ENCODE measurements at regions not wholly inside any gene's neighbourhood (a gene's known extent, or its start where the extent isn't known, plus 50 kb on each side); places are given as distances from the start of the nearest gene placed in this dataset.
A peak's percentile ranks its signal among the peaks of the same experiment; 100 is the strongest.
"Not testable (repeated sequence)": the region's sequence is repeated elsewhere in the genome, so short reads cannot be mapped to it uniquely, and the experiment has no call there.

DNA sequence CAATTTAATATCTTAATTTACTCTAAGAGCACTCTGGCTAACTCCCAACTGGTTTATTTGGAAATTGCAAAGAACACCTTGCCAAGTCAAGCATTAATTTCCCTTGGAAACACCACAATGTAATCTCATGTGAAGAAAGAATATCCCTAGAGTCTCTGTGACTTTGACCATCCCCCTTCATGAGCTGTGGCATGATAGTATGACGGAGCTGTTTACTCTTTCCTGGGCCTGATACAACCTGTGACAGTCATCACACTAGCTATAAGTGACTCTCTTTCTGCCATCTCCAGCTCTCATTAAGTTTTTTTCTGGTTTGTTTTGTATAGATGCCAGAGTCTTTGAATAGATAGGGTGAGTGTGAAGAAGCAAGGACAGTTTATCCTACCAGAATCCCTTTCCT lies 470.3 kb upstream of the JARID2 start:
- DNase-seq, result no peak
- Histone ChIP-seq H3K27me3 (no peaks in the 10 kb centered on the region), H3K9me3 (no peaks in the 10 kb centered on the region), H3K4me3 (no peak overlapping the region), H3K36me3 (no peaks in the 10 kb centered on the region)

DNA sequence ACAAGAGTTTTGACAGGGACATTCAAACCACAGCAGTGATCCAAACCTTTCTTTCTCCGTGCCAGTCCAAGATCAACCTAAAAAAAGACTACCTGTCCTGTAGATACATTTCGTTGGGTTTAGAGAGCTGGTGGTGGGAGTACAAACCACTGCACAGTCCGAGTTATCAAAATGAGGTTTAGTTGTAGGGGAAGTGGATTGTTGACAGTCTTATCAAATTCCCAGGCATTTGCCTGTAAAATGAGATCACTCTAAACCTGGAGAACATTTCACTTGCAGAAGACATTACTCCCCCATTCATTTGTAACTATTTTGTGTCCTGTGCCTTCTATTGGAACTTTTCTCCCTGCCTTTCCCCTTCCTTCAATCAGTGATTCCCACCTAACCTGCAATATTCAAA lies 469.6 kb upstream of the JARID2 start:
- DNase-seq, result no peak
- Histone ChIP-seq H3K36me3 (no peaks in the 10 kb centered on the region), H3K27me3 (no peaks in the 10 kb centered on the region), H3K9me3 (no peaks in the 10 kb centered on the region), H3K4me3 (no peak overlapping the region)

DNA sequence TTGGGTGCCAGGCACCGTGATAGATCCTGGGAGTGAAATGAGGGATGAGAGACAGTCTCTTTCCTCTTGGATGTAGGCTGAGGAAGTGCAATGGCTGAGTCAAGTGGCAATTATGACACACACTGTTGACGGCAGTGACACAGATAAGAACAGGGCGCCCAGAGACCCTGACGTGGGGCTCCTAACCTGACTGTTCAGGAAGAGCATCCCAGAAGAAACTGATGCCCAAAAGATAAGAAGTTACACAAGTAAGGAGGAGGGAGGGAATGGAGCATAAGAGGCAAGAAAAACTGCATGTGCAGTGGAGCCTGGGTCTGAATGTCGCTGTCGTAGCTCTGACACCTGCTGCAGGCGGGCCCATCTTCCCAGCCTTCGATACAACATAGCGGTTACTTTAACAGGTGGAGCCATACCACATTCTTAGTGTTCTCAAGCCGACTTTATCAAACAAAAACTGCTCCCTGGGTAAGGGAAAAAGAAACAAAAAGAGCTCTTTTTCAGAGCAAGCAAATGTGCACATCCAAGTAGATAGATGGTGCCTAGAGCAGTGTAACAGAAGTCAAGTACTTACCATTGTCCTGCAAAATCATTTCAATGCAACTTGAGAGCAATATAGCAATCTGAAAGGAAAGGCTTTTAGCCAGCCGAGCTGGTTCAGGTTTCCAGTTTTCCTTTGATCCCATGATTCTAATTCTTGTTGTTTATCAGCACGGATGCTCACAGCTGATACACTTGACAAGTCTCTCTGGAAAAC lies 463.9 kb upstream of the JARID2 start:
- Histone ChIP-seq H3K36me3 (no peaks in the 10 kb centered on the region), H3K27me3 (no peaks in the 10 kb centered on the region), H3K4me3 (no peak overlapping the region), H3K9me3 (no peaks in the 10 kb centered on the region)
- DNase-seq, result no peak

DNA sequence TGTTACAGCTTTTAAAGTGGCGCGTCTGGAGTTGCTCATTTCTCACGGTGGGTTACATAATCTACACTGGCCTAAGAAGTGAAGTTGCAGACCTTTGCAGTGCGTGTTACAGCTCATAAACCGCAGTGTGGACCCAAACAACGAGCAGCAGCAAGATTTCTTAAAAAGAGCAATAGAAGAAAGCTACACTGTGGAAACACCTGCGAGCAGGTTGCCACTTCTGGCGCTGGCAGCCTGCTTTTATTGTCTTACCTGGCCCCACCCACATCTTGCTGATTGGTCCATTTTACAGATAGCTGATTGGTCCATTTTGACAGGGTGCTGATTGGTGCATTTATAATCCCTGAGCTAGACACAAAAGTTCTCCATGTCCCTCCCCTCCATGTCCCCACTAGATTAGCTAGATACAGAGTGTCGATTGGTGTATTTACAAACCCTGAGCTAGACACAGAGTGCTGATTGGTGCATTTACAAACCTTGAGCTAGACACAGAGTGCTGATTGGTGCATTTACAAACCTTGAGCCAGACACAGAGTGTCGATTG lies 462.9 kb upstream of the JARID2 start:
- not testable (repeated sequence) for H3K27me3 ChIP-seq, H3K36me3 ChIP-seq, DNase-seq, H3K9me3 ChIP-seq, H3K4me3 ChIP-seq

DNA sequence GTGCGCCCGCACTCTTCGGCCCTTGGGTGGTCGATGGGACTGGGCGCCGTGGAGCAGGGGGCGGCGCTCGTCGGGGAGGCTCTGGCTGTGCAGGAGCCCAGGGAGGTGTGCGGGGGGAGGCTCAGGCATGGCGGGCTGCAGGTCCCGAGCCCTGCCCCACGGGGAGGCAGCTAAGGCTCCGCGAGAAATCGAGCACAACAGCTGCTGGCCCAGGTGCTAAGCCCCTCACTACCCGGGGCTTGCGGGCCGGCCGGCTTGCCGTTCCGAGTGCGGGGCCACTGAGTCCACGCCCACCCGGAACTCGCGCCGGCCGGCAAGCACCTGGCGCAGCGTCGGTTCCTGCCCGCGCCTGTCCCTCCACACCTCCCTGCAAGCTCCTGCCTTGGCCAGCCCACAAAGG lies 462.3 kb upstream of the JARID2 start:
- no peak overlapping the region for H3K4me3 ChIP-seq
- DNase-seq, result no peak
- no peaks in the 10 kb centered on the region for H3K9me3 ChIP-seq
- H3K36me3 ChIP-seq, result no peaks in the 10 kb centered on the region
- no peaks in the 10 kb centered on the region for H3K27me3 ChIP-seq

DNA sequence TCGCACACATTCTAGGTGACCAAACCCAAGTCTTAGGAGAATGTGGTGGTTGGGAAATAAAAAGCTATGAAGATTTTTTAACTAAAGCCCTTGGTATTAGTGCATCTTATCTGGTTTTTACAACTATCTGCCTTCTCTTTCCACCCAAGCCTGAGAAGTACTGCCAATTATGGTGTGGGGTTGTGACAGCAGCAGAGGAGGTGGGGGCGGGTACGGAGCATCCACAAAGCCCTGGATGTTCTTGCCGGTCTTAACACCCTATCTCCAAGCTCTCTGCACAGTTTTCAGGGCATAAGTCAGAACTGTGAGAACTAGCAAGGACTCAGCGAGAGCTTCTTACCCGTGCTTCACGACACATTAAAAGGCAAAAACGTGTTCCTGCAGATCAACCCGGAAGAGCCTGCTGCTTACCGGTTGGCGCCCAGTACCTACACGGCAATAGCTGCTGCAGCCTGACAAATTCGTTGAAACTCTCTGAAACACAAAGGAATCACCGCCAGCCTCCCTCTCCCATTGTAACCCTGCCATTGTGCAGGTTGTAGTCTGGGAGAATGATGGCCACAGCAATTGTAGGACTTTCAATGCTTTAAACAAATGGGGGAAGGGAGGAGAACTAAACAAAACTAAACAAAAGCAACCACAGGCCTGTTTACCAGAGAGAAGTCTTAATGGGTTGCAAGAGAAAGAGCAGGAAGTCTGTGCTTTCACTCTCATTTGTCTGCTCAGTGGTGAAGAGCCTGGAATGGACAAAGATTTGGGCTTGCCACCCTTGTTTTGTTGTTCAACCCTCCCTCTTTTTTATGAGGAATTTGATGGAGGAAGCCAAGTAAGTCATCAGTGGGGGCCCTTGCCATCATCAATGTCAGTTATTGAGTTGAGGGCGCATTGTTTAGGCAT lies 461.0 kb upstream of the JARID2 start:
- H3K9me3 ChIP-seq, result no peaks in the 10 kb centered on the region
- H3K27me3 ChIP-seq, result no peaks in the 10 kb centered on the region
- DNase-seq, result peak; percentile 44
- no peaks in the 10 kb centered on the region for H3K36me3 ChIP-seq
- H3K4me3 ChIP-seq, result no peak overlapping the region

DNA sequence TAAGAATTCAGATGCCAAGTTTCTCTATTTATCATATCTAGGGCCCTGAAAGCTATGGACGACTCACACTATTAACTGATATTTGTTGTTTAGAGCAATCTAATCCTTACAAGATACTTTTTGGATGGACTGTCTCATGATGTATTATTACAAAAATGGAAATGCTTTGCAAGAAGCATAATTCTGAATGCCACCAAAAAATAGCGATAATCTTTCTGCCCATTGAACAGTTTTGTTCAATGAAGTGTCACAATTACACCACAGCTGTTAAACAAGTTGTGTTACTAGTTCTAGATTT lies 460.4 kb upstream of the JARID2 start:
- H3K4me3 ChIP-seq, result no peak overlapping the region

DNA sequence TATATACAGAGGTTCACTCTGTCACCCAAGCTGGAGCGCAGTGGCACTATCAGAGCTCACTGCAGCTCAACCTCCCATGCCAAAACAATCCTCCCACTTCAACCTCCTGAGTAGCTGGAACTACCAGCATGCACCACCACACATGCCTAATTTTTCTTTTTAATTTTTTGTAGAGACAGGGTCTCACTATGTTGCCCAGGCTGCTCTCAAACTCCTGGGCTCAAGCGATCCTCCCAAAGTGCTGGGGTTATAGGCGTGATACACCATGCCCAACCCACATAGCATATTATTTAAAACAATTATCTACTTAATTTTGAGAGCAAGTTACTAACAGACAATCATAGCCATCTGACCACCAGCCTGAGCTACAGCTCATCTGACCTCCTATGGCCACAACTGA lies 459.9 kb upstream of the JARID2 start:
- no peaks in the 10 kb centered on the region for H3K9me3 ChIP-seq
- no peak overlapping the region for H3K4me3 ChIP-seq
- no peaks in the 10 kb centered on the region for H3K27me3 ChIP-seq
- H3K36me3 ChIP-seq, result no peaks in the 10 kb centered on the region
- no peak for DNase-seq

More for the DNA sequence above, 460.4 kb upstream of the JARID2 start:
- Histone ChIP-seq H3K36me3 (no peaks in the 10 kb centered on the region), H3K9me3 (no peaks in the 10 kb centered on the region), H3K27me3 (no peaks in the 10 kb centered on the region)
- no peak for DNase-seq

DNA sequence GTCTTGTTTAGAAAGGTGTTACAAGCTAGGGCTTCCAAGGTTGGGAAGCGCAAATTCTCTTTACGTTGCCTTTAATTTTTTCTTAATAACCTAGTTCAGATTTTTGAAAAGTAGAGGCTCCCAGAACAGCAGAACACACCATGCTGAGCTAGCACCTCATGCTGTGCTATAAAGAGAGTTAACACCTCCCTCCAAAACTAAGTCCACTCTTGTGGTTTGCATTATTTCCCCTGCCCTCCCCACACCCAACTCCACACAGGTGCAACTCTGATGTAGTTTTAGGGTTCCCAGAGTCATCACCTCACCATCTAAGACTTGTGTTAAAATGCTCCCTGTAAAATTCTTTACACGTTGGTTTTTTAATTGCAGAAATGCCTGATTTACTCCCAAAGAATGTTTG lies 459.4 kb upstream of the JARID2 start:
- no peak for DNase-seq
- Histone ChIP-seq H3K36me3 (no peaks in the 10 kb centered on the region), H3K27me3 (no peaks in the 10 kb centered on the region), H3K4me3 (no peak overlapping the region), H3K9me3 (no peaks in the 10 kb centered on the region)

DNA sequence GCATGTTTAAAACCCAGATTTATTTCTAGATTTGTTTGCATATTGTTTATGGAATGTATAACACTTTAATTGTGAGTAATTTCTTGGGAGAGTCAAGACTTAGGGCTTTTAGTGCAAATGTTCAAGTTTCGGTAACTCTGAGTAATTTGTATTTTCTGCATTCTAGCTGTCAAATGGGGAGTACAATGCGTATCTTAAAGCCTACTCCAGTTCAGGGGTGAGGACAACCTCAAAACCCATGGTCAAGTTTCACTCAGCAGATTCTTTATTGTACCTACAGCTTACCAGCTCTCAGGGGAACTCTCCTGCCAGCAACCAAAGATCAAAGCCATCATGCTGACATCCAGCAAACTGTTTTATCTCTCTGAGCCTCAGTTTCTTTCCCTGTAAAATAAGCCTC lies 458.6 kb upstream of the JARID2 start:
- no peak overlapping the region for H3K4me3 ChIP-seq
- H3K9me3 ChIP-seq, result no peaks in the 10 kb centered on the region
- DNase-seq, result no peak
- H3K27me3 ChIP-seq, result no peaks in the 10 kb centered on the region
- H3K36me3 ChIP-seq, result no peaks in the 10 kb centered on the region

DNA sequence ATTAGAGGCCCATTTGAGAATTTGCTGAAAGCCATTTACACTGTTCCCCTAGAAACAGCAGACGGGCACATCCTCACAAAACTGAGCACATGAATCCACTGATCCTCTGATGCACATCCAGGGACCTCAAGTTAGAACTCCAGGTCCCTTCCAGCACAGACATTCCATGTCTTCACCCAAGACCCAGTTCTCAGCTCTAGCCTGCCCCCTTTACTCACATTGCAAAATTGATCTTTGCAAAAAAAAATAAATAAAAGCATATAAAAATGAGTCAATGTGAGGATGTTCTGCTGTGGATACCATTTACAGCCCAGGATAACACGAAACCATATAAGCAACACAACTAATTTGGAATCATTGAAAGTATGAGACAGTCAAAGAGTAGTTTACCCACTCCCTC lies 458.2 kb upstream of the JARID2 start:
- Histone ChIP-seq H3K9me3 (no peaks in the 10 kb centered on the region), H3K36me3 (no peaks in the 10 kb centered on the region), H3K4me3 (no peak overlapping the region), H3K27me3 (no peaks in the 10 kb centered on the region)
- DNase-seq, result no peak

DNA sequence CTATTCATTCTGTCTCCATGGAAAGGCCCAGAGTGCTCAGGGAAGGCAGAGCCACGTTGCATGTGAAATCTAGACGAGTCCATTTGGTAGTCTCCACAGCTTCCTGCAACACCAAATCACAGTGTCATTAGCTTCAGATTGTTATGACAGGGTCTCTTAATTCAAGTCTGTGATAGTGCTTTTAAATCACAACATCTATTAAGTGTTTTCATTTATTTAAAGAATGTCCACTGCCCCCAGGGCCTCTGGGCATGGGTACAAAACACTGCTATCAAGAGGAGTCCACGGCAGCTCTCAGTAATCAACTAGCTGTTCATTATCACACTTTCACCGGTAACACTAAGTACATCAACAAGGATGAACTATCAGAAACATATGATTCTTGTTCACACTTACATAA lies 455.9 kb upstream of the JARID2 start:
- Histone ChIP-seq H3K36me3 (no peaks in the 10 kb centered on the region), H3K4me3 (no peak overlapping the region), H3K9me3 (no peaks in the 10 kb centered on the region), H3K27me3 (no peaks in the 10 kb centered on the region)
- no peak for DNase-seq

DNA sequence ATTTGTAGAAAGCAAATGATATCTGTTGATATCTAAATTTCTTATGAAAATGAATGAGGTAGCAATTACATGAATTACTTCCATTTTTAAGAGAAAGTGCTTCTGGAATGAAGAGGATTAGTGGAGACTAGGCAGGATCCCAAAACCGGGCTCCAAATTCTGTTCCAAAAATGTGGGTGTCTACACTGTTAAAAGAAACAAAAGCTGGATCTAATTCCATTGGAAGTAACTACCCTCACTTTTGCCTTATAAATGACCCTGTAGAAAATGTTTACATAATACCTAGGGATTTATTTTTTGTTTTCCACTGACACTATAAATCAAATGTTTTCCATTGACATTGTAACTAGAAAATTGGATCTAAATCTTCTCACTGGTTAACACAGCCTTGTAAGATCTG lies 454.9 kb upstream of the JARID2 start:
- Histone ChIP-seq H3K9me3 (no peaks in the 10 kb centered on the region), H3K4me3 (no peak overlapping the region), H3K27me3 (no peaks in the 10 kb centered on the region), H3K36me3 (no peaks in the 10 kb centered on the region)
- peak; percentile 29 for DNase-seq

DNA sequence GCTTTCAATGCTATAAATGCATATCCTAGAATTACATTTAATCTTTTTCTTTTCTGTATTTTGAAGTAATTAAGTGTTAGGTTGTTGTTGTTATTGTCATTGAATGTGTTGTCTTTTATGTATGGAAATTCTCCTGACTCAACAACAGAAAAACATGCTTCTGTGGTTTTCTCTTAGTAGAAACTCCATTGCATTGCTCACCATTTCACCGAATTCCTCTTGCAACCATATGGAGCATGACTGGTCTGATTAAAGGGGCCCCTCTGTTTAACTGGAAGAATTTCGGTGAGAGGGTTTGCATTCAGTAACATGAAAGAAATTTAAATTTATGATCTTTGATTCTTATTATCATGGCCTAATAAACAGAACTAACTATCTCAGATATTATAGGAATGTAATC lies 454.3 kb upstream of the JARID2 start:
- H3K4me3 ChIP-seq, result no peak overlapping the region
- no peaks in the 10 kb centered on the region for H3K36me3 ChIP-seq
- no peak for DNase-seq
- no peaks in the 10 kb centered on the region for H3K9me3 ChIP-seq
- no peaks in the 10 kb centered on the region for H3K27me3 ChIP-seq

DNA sequence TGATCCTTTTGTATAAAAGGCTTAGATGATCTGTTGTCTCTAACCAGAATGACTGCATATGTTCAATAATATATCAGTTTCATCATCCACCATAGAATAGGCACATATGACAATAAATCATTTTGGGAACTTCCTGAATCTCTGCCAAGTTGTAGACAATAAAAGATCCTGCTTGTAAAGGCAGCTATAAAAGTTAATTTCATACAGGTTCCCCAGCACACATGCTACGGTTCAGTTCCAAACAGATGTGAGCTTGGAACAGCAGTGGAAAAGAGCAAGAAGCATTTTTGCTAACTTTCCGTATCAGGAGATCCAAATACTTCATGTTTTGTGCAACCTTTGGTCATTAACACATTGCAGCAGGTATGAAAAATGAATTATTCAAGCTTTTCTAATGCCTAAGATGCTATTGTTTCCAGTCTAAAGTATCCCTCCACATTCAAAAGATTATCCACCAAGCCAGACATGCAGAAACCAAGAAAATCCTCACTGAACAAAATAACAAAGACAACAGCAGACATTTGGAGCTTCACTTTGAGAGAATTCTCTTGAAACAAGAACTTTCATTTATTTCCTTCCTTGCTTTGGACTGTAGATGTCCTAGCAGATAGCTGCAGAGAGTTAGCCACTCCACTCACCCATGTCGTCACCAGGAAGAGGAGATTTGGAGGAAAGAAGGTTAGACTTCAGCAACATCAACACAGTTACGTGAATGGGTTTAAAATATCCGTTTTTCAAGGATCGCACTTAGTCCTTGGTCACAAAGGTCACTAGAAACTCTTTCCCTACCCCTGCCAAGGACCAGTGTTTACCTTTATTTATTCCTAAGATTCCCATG lies 453.5 kb upstream of the JARID2 start:
- Histone ChIP-seq H3K9me3 (no peaks in the 10 kb centered on the region), H3K36me3 (no peaks in the 10 kb centered on the region), H3K4me3 (no peak overlapping the region), H3K27me3 (no peaks in the 10 kb centered on the region)
- DNase-seq, result no peak

DNA sequence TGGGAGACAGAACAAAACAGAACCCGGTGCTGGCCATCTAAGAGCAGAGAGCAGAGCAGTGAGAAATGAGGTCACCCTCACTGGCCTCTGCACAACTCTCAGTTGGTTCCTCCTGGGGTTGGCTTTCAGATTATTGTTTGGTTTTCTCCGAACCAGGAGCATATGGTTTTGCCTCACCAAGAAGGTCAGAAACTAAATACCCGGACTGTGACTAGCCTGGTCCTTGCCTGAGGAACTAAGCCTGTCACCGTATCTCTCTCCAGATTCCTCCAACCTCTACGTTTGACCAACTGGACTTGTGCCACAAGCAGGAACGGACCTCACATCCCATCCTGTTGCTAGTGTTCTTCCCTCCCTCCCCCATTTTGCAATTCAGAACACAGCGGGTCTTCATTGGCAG lies 450.4 kb upstream of the JARID2 start:
- no peaks in the 10 kb centered on the region for H3K9me3 ChIP-seq
- no peaks in the 10 kb centered on the region for H3K27me3 ChIP-seq
- H3K4me3 ChIP-seq, result no peak overlapping the region
- H3K36me3 ChIP-seq, result no peaks in the 10 kb centered on the region
- DNase-seq, result no peak
